Endothelial cell of umbilical vein (primary cell): ENCODE measurements at regions not wholly inside any gene's neighbourhood (a gene's known extent, or its start where the extent isn't known, plus 50 kb on each side); places are given as distances from the start of the nearest gene placed in this dataset.

Source experiments
- BruUV-seq: library from RNA; stranded (reverse); fragments of 400-500 nt; replicated peaks from 2 replicates; lab custom pipeline; 2021; lab: Mats Ljungman, UMichigan
- CTCF ChIA-PET: fragments of 300-600, 350-600 bp; sonication (Branson Sonifier 250); formaldehyde crosslinking; loops from one replicate; lab custom pipeline; 2021; ENCODE audit warnings: antibody characterized with exemption, inconsistent platforms; lab: Charles Lee
- POLR2A ChIA-PET: fragments of 300-600, 350-600 bp; sonication (Branson Sonifier 250); formaldehyde crosslinking; loops from one replicate; lab custom pipeline; 2021; ENCODE audit warnings: antibody characterized with exemption, inconsistent platforms; lab: Charles Lee
- DNase-seq: peaks from one replicate; pipeline ENCODE4 v3.0.0-alpha.2; 2011; ENCODE audit warnings: low read depth, low spot score
- FAIRE-seq: peaks from 2 replicates; lab custom pipeline; 2011; peaks lifted over from hg19 to GRCh38; lab: Jason Lieb, UNC
- H2AFZ ChIP-seq: 2 replicates; pipeline ENCODE4 v1.6.0; 2012; ENCODE audit warnings: low read depth, low read length, control low read depth, inconsistent platforms
- H3K27ac ChIP-seq: 2 replicates; pipeline ENCODE4 v1.5.1; 2011; ENCODE audit warnings: low read depth, mild to moderate bottlenecking, control low read depth, low read length, moderate library complexity; ENCODE audit not compliant: insufficient read depth
- H3K27me3 ChIP-seq, 2 experiments: 2 replicates each; pipeline versions ENCODE4 v1.6.0 to v1.6.1; 2011; ENCODE audit warnings: low read length in 2 of 2, mixed read lengths in 1 of 2; ENCODE audit not compliant: control insufficient read depth in 2 of 2, insufficient read depth in 2 of 2
- H3K36me3 ChIP-seq, 2 experiments: 2 replicates in 1 of 2; 3 replicates in 1 of 2; pipeline ENCODE4 v1.5.1; 2011; ENCODE audit warnings: low read length in 2 of 2, mild to moderate bottlenecking in 1 of 2, moderate library complexity in 1 of 2; ENCODE audit not compliant: control insufficient read depth in 2 of 2, insufficient read depth in 2 of 2; ENCODE audit errors: extremely low read depth in 1 of 2
- H3K4me1 ChIP-seq: 3 replicates; pipeline ENCODE4 v1.5.1; 2011; ENCODE audit warnings: mild to moderate bottlenecking, low read length; ENCODE audit not compliant: control insufficient read depth, insufficient read depth; ENCODE audit errors: extremely low read depth
- H3K4me2 ChIP-seq: 2 replicates; pipeline ENCODE4 v1.6.1; 2011; ENCODE audit warnings: low read length, control low read depth, mixed read lengths; ENCODE audit not compliant: insufficient read depth
- H3K4me3 ChIP-seq, 3 experiments: fragments of 200-600 bp in 1 of 3; sonication (generic), shearing (Covaris generic) in 1 of 3; replicated peaks in 1 of 3; 2 replicates each; pipeline ENCODE4 v1.5.1; 2011 to 2016; ENCODE audit warnings: control low read depth in 3 of 3, low read length in 3 of 3, mild to moderate bottlenecking in 2 of 3, inconsistent platforms in 1 of 3, low read depth in 1 of 3, moderate library complexity in 1 of 3; ENCODE audit not compliant: insufficient read depth in 1 of 3
- H3K79me2 ChIP-seq: 2 replicates; pipeline ENCODE4 v1.6.0; 2012; ENCODE audit warnings: low read length, inconsistent platforms; ENCODE audit not compliant: control insufficient read depth, insufficient read depth
- H3K9ac ChIP-seq: replicated peaks from 2 replicates; pipeline ENCODE3; 2011; ENCODE audit warnings: low read length, control low read depth; ENCODE audit not compliant: insufficient read depth; ENCODE audit errors: extremely low read depth
- H3K9me1 ChIP-seq: replicated peaks from 3 replicates; pipeline ENCODE4 v1.6.0; 2011; ENCODE audit warnings: mild to moderate bottlenecking, low read length; ENCODE audit not compliant: control insufficient read depth, insufficient read depth; ENCODE audit errors: extremely low read depth
- H3K9me3 ChIP-seq: replicated peaks from 2 replicates; pipeline ENCODE4 v1.5.1; 2012; ENCODE audit warnings: low read length, inconsistent platforms; ENCODE audit not compliant: control insufficient read depth, insufficient read depth
- H4K20me1 ChIP-seq: replicated peaks from 2 replicates; pipeline ENCODE3; 2011; ENCODE audit warnings: mild to moderate bottlenecking, low read length; ENCODE audit not compliant: control insufficient read depth, insufficient read depth; ENCODE audit errors: extremely low read depth
- CTCF ChIP-seq, 2 donors: IDR thresholded peaks; 1 replicate in 1 of 2; 2 replicates in 1 of 2; pipeline ENCODE4 v1.5.1; 2011; ENCODE audit warnings: low read length in 2 of 2, mild to moderate bottlenecking in 2 of 2, moderate library complexity in 2 of 2, control low read depth in 1 of 2, inconsistent platforms in 1 of 2, low read depth in 1 of 2; ENCODE audit not compliant: insufficient read depth in 1 of 2; ENCODE audit errors: extremely low read depth in 1 of 2
- EZH2 ChIP-seq: IDR thresholded peaks from 2 replicates; pipeline ENCODE4 v1.6.1; 2012; ENCODE audit warnings: borderline replicate concordance, low read depth, mild to moderate bottlenecking, moderate library complexity, low read length, inconsistent platforms; ENCODE audit not compliant: severe bottlenecking
- FOS ChIP-seq: IDR thresholded peaks from 2 replicates; pipeline ENCODE4 v1.6.1; 2011; ENCODE audit warnings: mild to moderate bottlenecking, low read length, moderate library complexity, borderline replicate concordance; ENCODE audit not compliant: insufficient read depth
- GATA2 ChIP-seq: IDR thresholded peaks from 2 replicates; pipeline ENCODE4 v1.7.0; 2011; ENCODE audit warnings: low read depth, mild to moderate bottlenecking, moderate library complexity, mixed read lengths, low read length; ENCODE audit not compliant: insufficient read length, insufficient read depth
- JUN ChIP-seq: IDR thresholded peaks from 2 replicates; pipeline ENCODE4 v1.6.1; 2011; ENCODE audit warnings: borderline replicate concordance, low read depth; ENCODE audit not compliant: insufficient read length, insufficient read depth
- MAX ChIP-seq: IDR thresholded peaks from 2 replicates; pipeline ENCODE4 v1.6.1; 2011; ENCODE audit not compliant: insufficient read depth, insufficient read length
- MYC ChIP-seq: IDR thresholded peaks from one replicate; pipeline ENCODE4 v1.6.1; 2011; ENCODE audit warnings: mild to moderate bottlenecking, low read depth, low read length
- POLR2A ChIP-seq: IDR thresholded peaks from 2 replicates; pipeline ENCODE4 v1.6.1; 2012; ENCODE audit warnings: low read depth, mild to moderate bottlenecking, control low read depth, low read length
- POLR2AphosphoS5 ChIP-seq: IDR thresholded peaks from 2 replicates; pipeline ENCODE4 v1.6.1; 2012; ENCODE audit warnings: low read depth, mild to moderate bottlenecking, control low read depth, low read length, moderate library complexity; ENCODE audit not compliant: insufficient read depth
- dilution Hi-C: fragments of 300-500 bp; cut with MboI; formaldehyde crosslinking; loops from one replicate; pipeline ENCODE4 v1.15.0; 2019; ENCODE audit warnings: low sequenced_read_pairs; ENCODE audit not compliant: extremely low pct_ligation_motif_present
- intact Hi-C: fragments of 100-400 bp; cut with micrococcal nuclease; formaldehyde crosslinking; loops from one replicate; pipeline ENCODE4 v1.10.0; 2022

- dilution Hi-C loops (no loop called here), intact Hi-C loops (no loop called here)
- H3K4me3 ChIP-seq: no peak overlapping the region
- POLR2A ChIA-PET: no interaction called here
- H2AFZ ChIP-seq: no peak overlapping the region
- no peaks in the 10 kb centered on the region for H3K79me2 ChIP-seq
- TF ChIP-seq POLR2A (no peak), MAX (no peak), JUN (no peak), FOS (no peak), MYC (no peak)
- H3K4me1 ChIP-seq: no peaks in the 10 kb centered on the region
- H3K9me3 ChIP-seq: no peaks in the 10 kb centered on the region
- no peaks in the 10 kb centered on the region for H3K36me3 ChIP-seq
- no peaks in the 10 kb centered on the region for H3K9me1 ChIP-seq
- H3K27ac ChIP-seq: no peak overlapping the region
- H3K9ac ChIP-seq: no peak overlapping the region
- FAIRE-seq: no peak
- no peaks in the 10 kb centered on the region for H3K27me3 ChIP-seq
- no TSS peak for BruUV-seq
- CTCF ChIA-PET: no interaction called here
- no peaks in the 10 kb centered on the region for H4K20me1 ChIP-seq
- H3K4me2 ChIP-seq: no peak overlapping the region
- no peak for DNase-seq
Observed at GRCh38 chr9:90057361-90057760, 452.5 kb downstream of the GADD45G start.

- Histone ChIP-seq H2AFZ (no peak overlapping the region), H3K9ac (no peak overlapping the region), H4K20me1 (no peaks in the 10 kb centered on the region), H3K27ac (no peak overlapping the region), H3K9me1 (no peaks in the 10 kb centered on the region), H3K79me2 (no peaks in the 10 kb centered on the region), H3K4me1 (no peaks in the 10 kb centered on the region), H3K4me3 (no peak overlapping the region), H3K9me3 (no peaks in the 10 kb centered on the region), H3K4me2 (no peak overlapping the region), H3K27me3 (no peaks in the 10 kb centered on the region), H3K36me3 (no peaks in the 10 kb centered on the region)
- CTCF ChIA-PET: no interaction called here
- dilution Hi-C loops: no loop called here
- no TSS peak for BruUV-seq
- FAIRE-seq: no peak
- intact Hi-C loops: no loop called here
- no peak for TF ChIP-seq GATA2
- TF ChIP-seq MAX: no peak
- no peak for TF ChIP-seq EZH2
- TF ChIP-seq JUN: no peak
- TF ChIP-seq POLR2AphosphoS5: no peak
- no peak for TF ChIP-seq FOS
- no peak for TF ChIP-seq CTCF (IDR thresholded peaks at IDR 0.05; ENCODE audit: extremely low read depth in 1 of 2, insufficient read depth in 1 of 2, low read depth in 1 of 2, low read length in 2 of 2)
- TF ChIP-seq POLR2A: no peak
- no peak for TF ChIP-seq MYC
- no peak for DNase-seq
- POLR2A ChIA-PET: no interaction called here
Observed at GRCh38 chr9:90058182-90058763, 453.5 kb downstream of the GADD45G start.
